ENCODE measurements at regions not wholly inside any gene's neighbourhood (a gene's known extent, or its start where the extent isn't known, plus 50 kb on each side); places are given as distances from the start of the nearest gene placed in this dataset.

GRCh38 chr3:69539134-69539533, 153.2 kb upstream of the FRMD4B start:
- DNase-seq (ENCODE audit: low read depth) = no peak
- no peak overlapping the region for H3K4me3 ChIP-seq (ENCODE audit: control insufficient read depth, low read depth, low read length)
- no peak for TF ChIP-seq CTCF (conservative IDR thresholded peaks at IDR 0.05; ENCODE audit: control insufficient read depth, insufficient read depth, low read depth, low read length)

DNA sequence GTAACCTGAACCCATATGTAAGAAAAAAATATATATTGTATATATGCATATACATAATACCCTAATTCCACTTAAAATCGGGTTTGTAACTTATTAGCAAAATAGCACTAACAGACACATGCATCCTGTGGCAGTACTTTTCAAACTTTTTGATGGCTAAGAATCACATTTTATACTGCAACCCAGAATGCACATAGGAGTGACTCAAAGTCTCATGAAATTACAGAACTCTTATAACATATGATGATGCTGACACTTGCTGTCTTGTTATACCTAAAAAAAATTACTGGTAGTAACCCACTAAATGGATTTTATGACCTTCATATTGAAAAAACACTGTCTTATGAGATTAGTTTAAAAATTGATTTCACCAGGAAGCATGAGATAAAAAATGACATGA, 152.4 kb upstream of the FRMD4B start:
- TF ChIP-seq CTCF (conservative IDR thresholded peaks at IDR 0.05; ENCODE audit: control insufficient read depth, insufficient read depth, low read depth, low read length) = no peak
- DNase-seq (ENCODE audit: low read depth) = no peak

GRCh38 chr3:69536306-69537020, 150.6 kb upstream of the FRMD4B start:
- H3K4me3 ChIP-seq (ENCODE audit: control insufficient read depth, low read depth, low read length) = no peak overlapping the region
- TF ChIP-seq CTCF (conservative IDR thresholded peaks at IDR 0.05; ENCODE audit: control insufficient read depth, insufficient read depth, low read depth, low read length) = no peak
- DNase-seq (ENCODE audit: low read depth) = no peak

More for the DNA sequence above, 152.4 kb upstream of the FRMD4B start:
- H3K4me3 ChIP-seq (ENCODE audit: control insufficient read depth, low read depth, low read length) = no peak overlapping the region

GRCh38 chr3:69535613-69536012, 149.7 kb upstream of the FRMD4B start:
- no peak overlapping the region for H3K4me3 ChIP-seq (ENCODE audit: control insufficient read depth, low read depth, low read length)
- no peak for TF ChIP-seq CTCF (conservative IDR thresholded peaks at IDR 0.05; ENCODE audit: control insufficient read depth, insufficient read depth, low read depth, low read length)
- DNase-seq (ENCODE audit: low read depth) = no peak

GRCh38 chr3:69532547-69533224, 146.8 kb upstream of the FRMD4B start:
- H3K4me3 ChIP-seq (ENCODE audit: control insufficient read depth, low read depth, low read length) = no peak overlapping the region
- no peak for TF ChIP-seq CTCF (conservative IDR thresholded peaks at IDR 0.05; ENCODE audit: control insufficient read depth, insufficient read depth, low read depth, low read length)
- no peak for DNase-seq (ENCODE audit: low read depth)

DNA sequence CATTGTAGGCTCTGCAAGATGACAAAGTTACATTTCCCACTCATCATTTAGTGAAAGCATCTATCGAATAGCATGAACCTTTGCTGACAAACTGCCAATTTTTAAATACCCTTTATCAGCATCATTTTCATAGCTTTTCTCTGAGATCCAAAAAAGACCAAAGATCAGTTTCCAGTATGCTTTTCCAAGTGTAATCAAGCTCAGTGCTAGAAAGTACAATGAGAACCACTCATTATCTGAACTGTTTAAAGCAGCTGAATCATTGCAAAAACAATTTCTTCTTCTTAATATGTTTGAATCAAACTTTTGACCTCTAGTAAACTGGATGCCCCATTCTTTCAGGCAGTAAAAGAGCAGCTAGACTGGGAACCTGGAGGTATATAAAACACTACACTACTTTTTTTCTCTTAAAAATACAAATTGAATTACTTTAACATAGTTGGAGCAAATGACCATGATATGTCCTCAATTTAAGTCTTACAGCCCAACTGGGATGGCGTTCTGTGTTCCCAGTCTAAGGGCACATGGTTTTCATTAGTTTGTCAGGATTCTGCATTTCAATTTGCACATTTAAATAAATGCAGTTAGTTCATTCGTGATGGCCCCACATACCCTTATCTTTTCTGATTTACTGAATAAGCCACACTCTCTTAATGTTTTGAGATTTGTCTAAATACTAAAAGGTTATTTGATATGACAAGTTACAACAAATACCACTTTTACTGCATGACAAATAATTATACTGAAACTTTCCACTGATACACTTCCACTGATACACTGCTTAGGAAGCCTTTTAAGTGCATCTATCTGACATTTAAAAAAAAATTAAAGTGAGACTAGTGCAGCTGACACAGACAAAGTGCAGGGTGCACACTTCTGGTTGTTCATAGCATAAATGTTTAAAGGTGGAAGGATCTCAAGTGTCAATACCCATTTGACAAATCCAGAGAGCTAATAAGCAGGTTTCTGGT, 146.0 kb upstream of the FRMD4B start:
- TF ChIP-seq CTCF (conservative IDR thresholded peaks at IDR 0.05; ENCODE audit: control insufficient read depth, insufficient read depth, low read depth, low read length) = no peak
- H3K4me3 ChIP-seq (ENCODE audit: control insufficient read depth, low read depth, low read length) = no peak overlapping the region
- DNase-seq (ENCODE audit: low read depth) = no peak
